ENCODE measurements at regions not wholly inside any gene's neighbourhood (a gene's known extent, or its start where the extent isn't known, plus 50 kb on each side); places are given as distances from the start of the nearest gene placed in this dataset.

DNA sequence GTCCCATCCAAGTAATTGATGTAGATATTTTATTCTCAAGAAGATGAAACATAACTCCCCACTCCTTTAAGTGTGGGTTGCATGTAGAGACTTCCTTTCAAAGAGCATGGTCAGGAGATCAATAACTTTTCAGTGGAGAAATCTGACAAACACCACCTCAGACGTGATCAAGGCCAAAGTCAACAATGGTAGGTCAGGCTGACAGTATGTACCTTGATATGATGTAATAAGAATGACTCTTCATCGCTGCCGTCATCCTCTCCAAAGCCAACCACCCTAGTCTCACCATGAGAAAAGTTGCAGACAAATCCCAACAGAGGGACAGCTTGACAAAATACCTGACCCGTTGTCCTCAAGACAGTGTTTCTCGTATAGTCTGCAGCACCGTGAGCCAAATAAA lies 67.3 kb upstream of the DHRSX start:
- TF ChIP-seq, protein P1, sequence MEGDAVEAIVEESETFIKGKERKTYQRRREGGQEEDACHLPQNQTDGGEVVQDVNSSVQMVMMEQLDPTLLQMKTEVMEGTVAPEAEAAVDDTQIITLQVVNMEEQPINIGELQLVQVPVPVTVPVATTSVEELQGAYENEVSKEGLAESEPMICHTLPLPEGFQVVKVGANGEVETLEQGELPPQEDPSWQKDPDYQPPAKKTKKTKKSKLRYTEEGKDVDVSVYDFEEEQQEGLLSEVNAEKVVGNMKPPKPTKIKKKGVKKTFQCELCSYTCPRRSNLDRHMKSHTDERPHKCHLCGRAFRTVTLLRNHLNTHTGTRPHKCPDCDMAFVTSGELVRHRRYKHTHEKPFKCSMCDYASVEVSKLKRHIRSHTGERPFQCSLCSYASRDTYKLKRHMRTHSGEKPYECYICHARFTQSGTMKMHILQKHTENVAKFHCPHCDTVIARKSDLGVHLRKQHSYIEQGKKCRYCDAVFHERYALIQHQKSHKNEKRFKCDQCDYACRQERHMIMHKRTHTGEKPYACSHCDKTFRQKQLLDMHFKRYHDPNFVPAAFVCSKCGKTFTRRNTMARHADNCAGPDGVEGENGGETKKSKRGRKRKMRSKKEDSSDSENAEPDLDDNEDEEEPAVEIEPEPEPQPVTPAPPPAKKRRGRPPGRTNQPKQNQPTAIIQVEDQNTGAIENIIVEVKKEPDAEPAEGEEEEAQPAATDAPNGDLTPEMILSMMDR (IDR thresholded peaks at IDR 0.05; ENCODE audit: poor library complexity, severe bottlenecking), result no peak
- TF ChIP-seq EP300 (conservative IDR thresholded peaks at IDR 0.05; ENCODE audit: poor library complexity, severe bottlenecking), result no peak
